ENCODE measurements at regions not wholly inside any gene's neighbourhood (a gene's known extent, or its start where the extent isn't known, plus 50 kb on each side); places are given as distances from the start of the nearest gene placed in this dataset.

- no peak overlapping the region for H3K4me3 ChIP-seq (ENCODE audit: low read depth in 1 of 3, low read length in 3 of 3)
- no peaks in the 10 kb centered on the region for H3K27me3 ChIP-seq (ENCODE audit: control insufficient read depth in 4 of 4, insufficient read depth in 4 of 4, low read length in 3 of 4)
- H3K9ac ChIP-seq (ENCODE audit: low read depth in 1 of 2, low read length in 2 of 2), result no peak overlapping the region
- H3K36me3 ChIP-seq (ENCODE audit: control insufficient read depth in 4 of 4, insufficient read depth in 3 of 4, low read depth in 1 of 4, low read length in 3 of 4), result no peaks in the 10 kb centered on the region
- no peaks in the 10 kb centered on the region for H3K9me3 ChIP-seq (ENCODE audit: control insufficient read depth in 4 of 4, low read length in 3 of 4)
- H3K4me1 ChIP-seq (ENCODE audit: control insufficient read depth in 4 of 4, insufficient read depth in 4 of 4, low read length in 3 of 4), result no peaks in the 10 kb centered on the region
- DNase-seq (ENCODE audit: low spot score), result no peak
- no peak for TF ChIP-seq RXRA (IDR thresholded peaks at IDR 0.05)
- no peak for TF ChIP-seq GABPA (IDR thresholded peaks at IDR 0.05 in 1 of 2, conservative IDR thresholded peaks at IDR 0.05 in 1 of 2)
- TF ChIP-seq ATF3 (IDR thresholded peaks at IDR 0.05), result no peak
- TF ChIP-seq REST (IDR thresholded peaks at IDR 0.05), result no peak
- TF ChIP-seq TAF1 (conservative IDR thresholded peaks at IDR 0.05), result no peak
- no peak for TF ChIP-seq ZBTB33 (IDR thresholded peaks at IDR 0.05)
- no peak for TF ChIP-seq EGR1 (IDR thresholded peaks at IDR 0.05; ENCODE audit: low read depth in 2 of 2)
- no peak for TF ChIP-seq CTCF (IDR thresholded peaks at IDR 0.05; ENCODE audit: low read depth, low read length, missing input control)
- no peak for TF ChIP-seq YY1 (IDR thresholded peaks at IDR 0.05)
- TF ChIP-seq RAD21 (IDR thresholded peaks at IDR 0.05), result no peak
- no peak for TF ChIP-seq MAX (IDR thresholded peaks at IDR 0.05)
- no peak for TF ChIP-seq FOXA1 (IDR thresholded peaks at IDR 0.05)
- TF ChIP-seq JUND (IDR thresholded peaks at IDR 0.05), result no peak
- no peak for TF ChIP-seq FOXA2 (IDR thresholded peaks at IDR 0.05)
- no peak for TF ChIP-seq NR2F2 (IDR thresholded peaks at IDR 0.05)
- TF ChIP-seq HNF4G (IDR thresholded peaks at IDR 0.05), result no peak
- H3K27ac ChIP-seq (ENCODE audit: low read depth in 1 of 2, low read length in 2 of 2), result no peak overlapping the region
- 98% methylated on average over 4 of the region's 4 CpGs for WGBS
Measured at GRCh38 chr3:177579419-177579818, 382.1 kb upstream of the TBL1XR1 start.

- WGBS, result 80% methylated on average over 2 of the region's 2 CpGs
- H3K9ac ChIP-seq (ENCODE audit: low read depth in 1 of 2, low read length in 2 of 2), result no peak overlapping the region
Measured at GRCh38 chr3:177580437-177580836, 383.2 kb upstream of the TBL1XR1 start.

More at GRCh38 chr3:177580437-177580836, 383.2 kb upstream of the TBL1XR1 start:
- Histone ChIP-seq H3K4me3 (ENCODE audit: low read depth in 1 of 3, low read length in 3 of 3) (no peak overlapping the region), H3K27ac (ENCODE audit: low read depth in 1 of 2, low read length in 2 of 2) (no peak overlapping the region), H3K4me1 (ENCODE audit: control insufficient read depth in 4 of 4, insufficient read depth in 4 of 4, low read length in 3 of 4) (no peaks in the 10 kb centered on the region), H3K27me3 (ENCODE audit: control insufficient read depth in 4 of 4, insufficient read depth in 4 of 4, low read length in 3 of 4) (no peaks in the 10 kb centered on the region), H3K9me3 (ENCODE audit: control insufficient read depth in 4 of 4, low read length in 3 of 4) (no peaks in the 10 kb centered on the region), H3K36me3 (ENCODE audit: control insufficient read depth in 4 of 4, insufficient read depth in 3 of 4, low read depth in 1 of 4, low read length in 3 of 4) (no peaks in the 10 kb centered on the region)
- DNase-seq (ENCODE audit: low spot score), result no peak
- TF ChIP-seq CTCF (IDR thresholded peaks at IDR 0.05; ENCODE audit: low read depth, low read length, missing input control) (no peak), FOXA1 (IDR thresholded peaks at IDR 0.05) (no peak), MAX (IDR thresholded peaks at IDR 0.05) (no peak), ATF3 (IDR thresholded peaks at IDR 0.05) (no peak), HNF4A (conservative IDR thresholded peaks at IDR 0.05) (no peak), ZBTB33 (IDR thresholded peaks at IDR 0.05) (no peak), EGR1 (IDR thresholded peaks at IDR 0.05; ENCODE audit: low read depth in 2 of 2) (no peak), RAD21 (IDR thresholded peaks at IDR 0.05) (no peak)
